Mucosa of gallbladder (tissue), 1 donor: ENCODE measurements at regions not wholly inside any gene's neighbourhood (a gene's known extent, or its start where the extent isn't known, plus 50 kb on each side); places are given as distances from the start of the nearest gene placed in this dataset.
"Not testable (repeated sequence)": the region's sequence is repeated elsewhere in the genome, so short reads cannot be mapped to it uniquely, and the experiment has no call there.

Source experiments
- DNase-seq: peaks from one replicate; pipeline ENCODE4 v3.0.0-alpha.2; 2020; ENCODE audit warnings: low spot score
- donor health status: DM: no; HTN: no; CAD: no.

GRCh38 chr16:72455743-72456659, 284.0 kb upstream of the PMFBP1 start:
- DNase-seq = peak; percentile 55

GRCh38 chr16:72453856-72454255, 281.9 kb upstream of the PMFBP1 start:
- not testable (repeated sequence) for DNase-seq

GRCh38 chr16:72444696-72445095, 272.7 kb upstream of the PMFBP1 start:
- no peak for DNase-seq

GRCh38 chr16:72443809-72444208, 271.9 kb upstream of the PMFBP1 start:
- DNase-seq = no peak

GRCh38 chr16:72442385-72443158, 270.6 kb upstream of the PMFBP1 start:
- no peak for DNase-seq

- DNase-seq = no peak
These were observed 265.9 kb upstream of the PMFBP1 start for GRCh38 chr16:72437891-72438290.

GRCh38 chr16:72434159-72434558, 262.2 kb upstream of the PMFBP1 start:
- DNase-seq = no peak

GRCh38 chr16:72430121-72430520, 258.2 kb upstream of the PMFBP1 start:
- no peak for DNase-seq

GRCh38 chr16:72429671-72430081, 257.7 kb upstream of the PMFBP1 start:
- DNase-seq = no peak

GRCh38 chr16:72428681-72429376, 256.9 kb upstream of the PMFBP1 start:
- no peak for DNase-seq

GRCh38 chr16:72427783-72428331, 255.9 kb upstream of the PMFBP1 start:
- no peak for DNase-seq

- DNase-seq = no peak
These were observed 255.3 kb upstream of the PMFBP1 start for GRCh38 chr16:72427051-72427782.

- no peak for DNase-seq
These were observed 254.4 kb upstream of the PMFBP1 start for GRCh38 chr16:72426386-72426785.

GRCh38 chr16:72425571-72426341, 253.8 kb upstream of the PMFBP1 start:
- no peak for DNase-seq

GRCh38 chr16:72424757-72425156, 252.8 kb upstream of the PMFBP1 start:
- DNase-seq = no peak

GRCh38 chr16:72422308-72422897, 250.4 kb upstream of the PMFBP1 start:
- no peak for DNase-seq

- DNase-seq = no peak
These were observed 247.7 kb upstream of the PMFBP1 start for GRCh38 chr16:72419638-72420037.

GRCh38 chr16:72415379-72415778, 243.4 kb upstream of the PMFBP1 start:
- no peak for DNase-seq

- no peak for DNase-seq
These were observed 238.5 kb upstream of the PMFBP1 start for GRCh38 chr16:72410492-72410891.

- DNase-seq = no peak
These were observed 237.5 kb upstream of the PMFBP1 start for GRCh38 chr16:72409423-72409822.
